ENCODE measurements at regions not wholly inside any gene's neighbourhood (a gene's known extent, or its start where the extent isn't known, plus 50 kb on each side); places are given as distances from the start of the nearest gene placed in this dataset.

- DNase-seq (ENCODE audit: low spot score), result no peak
- no peak for TF ChIP-seq CTCF (IDR thresholded peaks at IDR 0.05; ENCODE audit: borderline replicate concordance, control extremely low read depth, extremely low read depth, insufficient read depth, missing control alignments)
- in situ Hi-C loops (cut with MboI; ENCODE audit: low sequenced_read_pairs, unreplicated experiment), result no loop called here
Measured at GRCh38 chr9:107870221-107870620, 380.7 kb upstream of the KLF4 start.

GRCh38 chr9:107869111-107869510 lies 379.5 kb upstream of the KLF4 start:
- no peak for DNase-seq (ENCODE audit: low spot score)
- no peak for TF ChIP-seq CTCF (IDR thresholded peaks at IDR 0.05; ENCODE audit: borderline replicate concordance, control extremely low read depth, extremely low read depth, insufficient read depth, missing control alignments)
- in situ Hi-C loops (cut with MboI; ENCODE audit: low sequenced_read_pairs, unreplicated experiment), result no loop called here

- in situ Hi-C loops (cut with MboI; ENCODE audit: low sequenced_read_pairs, unreplicated experiment), result no loop called here
- DNase-seq (ENCODE audit: low spot score), result no peak
- TF ChIP-seq CTCF (IDR thresholded peaks at IDR 0.05; ENCODE audit: borderline replicate concordance, control extremely low read depth, extremely low read depth, insufficient read depth, missing control alignments), result no peak
Measured at GRCh38 chr9:107868186-107868585, 378.6 kb upstream of the KLF4 start.

GRCh38 chr9:107867738-107868137 lies 378.2 kb upstream of the KLF4 start:
- in situ Hi-C loops (cut with MboI; ENCODE audit: low sequenced_read_pairs, unreplicated experiment), result no loop called here
- DNase-seq (ENCODE audit: low spot score), result no peak
- no peak for TF ChIP-seq CTCF (IDR thresholded peaks at IDR 0.05; ENCODE audit: borderline replicate concordance, control extremely low read depth, extremely low read depth, insufficient read depth, missing control alignments)

GRCh38 chr9:107866711-107867311 lies 377.2 kb upstream of the KLF4 start:
- TF ChIP-seq CTCF (IDR thresholded peaks at IDR 0.05; ENCODE audit: borderline replicate concordance, control extremely low read depth, extremely low read depth, insufficient read depth, missing control alignments), result no peak
- in situ Hi-C loops (cut with MboI; ENCODE audit: low sequenced_read_pairs, unreplicated experiment), result no loop called here
- DNase-seq (ENCODE audit: low spot score), result no peak

GRCh38 chr9:107863396-107863795 lies 373.8 kb upstream of the KLF4 start:
- in situ Hi-C loops (cut with MboI; ENCODE audit: low sequenced_read_pairs, unreplicated experiment), result no loop called here
- no peak for TF ChIP-seq CTCF (IDR thresholded peaks at IDR 0.05; ENCODE audit: borderline replicate concordance, control extremely low read depth, extremely low read depth, insufficient read depth, missing control alignments)
- no peak for DNase-seq (ENCODE audit: low spot score)
